ENCODE measurements at regions not wholly inside any gene's neighbourhood (a gene's known extent, or its start where the extent isn't known, plus 50 kb on each side); places are given as distances from the start of the nearest gene placed in this dataset.

- no peak overlapping the region for H3K27ac ChIP-seq (ENCODE audit: low read depth, low read length)
- no peaks in the 10 kb centered on the region for H3K9me3 ChIP-seq (ENCODE audit: control insufficient read depth, insufficient read depth, low read length)
- H3K4me1 ChIP-seq (ENCODE audit: control insufficient read depth, low read length), result no peaks in the 10 kb centered on the region
- no peaks in the 10 kb centered on the region for H3K36me3 ChIP-seq (ENCODE audit: control insufficient read depth, low read length)
- no peaks in the 10 kb centered on the region for H3F3A ChIP-seq (ENCODE audit: control insufficient read depth, insufficient read depth)
- TF ChIP-seq CTCF (IDR thresholded peaks at IDR 0.05; ENCODE audit: low read depth, low read length, poor library complexity, severe bottlenecking) (no peak), EZH2phosphoT487 (IDR thresholded peaks at IDR 0.05; ENCODE audit: borderline replicate concordance, low read length) (no peak)
- H3K79me2 ChIP-seq (ENCODE audit: control insufficient read depth, low read length), result no peaks in the 10 kb centered on the region
- no peaks in the 10 kb centered on the region for H3K27me3 ChIP-seq (ENCODE audit: control insufficient read depth, low read length)
- no peak overlapping the region for H3K4me2 ChIP-seq (ENCODE audit: low read length)
- no peaks in the 10 kb centered on the region for H3K9me2 ChIP-seq (replicated peaks; ENCODE audit: control insufficient read depth, low read length)
- no peaks in the 10 kb centered on the region for H4K20me1 ChIP-seq (ENCODE audit: control insufficient read depth, insufficient read depth, low read depth, low read length)
- H3K4me3 ChIP-seq (ENCODE audit: low read length), result no peak overlapping the region
These were observed 1387.2 kb downstream of the STIM2 start for GRCh38 chr4:28247805-28248204.

- Histone ChIP-seq H3K9me2 (replicated peaks; ENCODE audit: control insufficient read depth, low read length) (no peaks in the 10 kb centered on the region), H3K27ac (ENCODE audit: low read depth, low read length) (no peak overlapping the region), H3K4me3 (ENCODE audit: low read length) (no peak overlapping the region), H3F3A (ENCODE audit: control insufficient read depth, insufficient read depth) (no peaks in the 10 kb centered on the region), H3K4me1 (ENCODE audit: control insufficient read depth, low read length) (no peaks in the 10 kb centered on the region), H3K9me3 (ENCODE audit: control insufficient read depth, insufficient read depth, low read length) (no peaks in the 10 kb centered on the region), H3K4me2 (ENCODE audit: low read length) (no peak overlapping the region), H3K36me3 (ENCODE audit: control insufficient read depth, low read length) (no peaks in the 10 kb centered on the region), H3K79me2 (ENCODE audit: control insufficient read depth, low read length) (no peaks in the 10 kb centered on the region), H4K20me1 (ENCODE audit: control insufficient read depth, insufficient read depth, low read depth, low read length) (no peaks in the 10 kb centered on the region), H3K27me3 (ENCODE audit: control insufficient read depth, low read length) (no peaks in the 10 kb centered on the region)
- TF ChIP-seq EZH2phosphoT487 (IDR thresholded peaks at IDR 0.05; ENCODE audit: borderline replicate concordance, low read length) (no peak), CTCF (IDR thresholded peaks at IDR 0.05; ENCODE audit: low read depth, low read length, poor library complexity, severe bottlenecking) (no peak)
These were observed 1387.6 kb downstream of the STIM2 start for GRCh38 chr4:28248269-28248668.

GRCh38 chr4:28250646-28251045 lies 1390.0 kb downstream of the STIM2 start:
- H3K27ac ChIP-seq (ENCODE audit: low read depth, low read length), result no peak overlapping the region
- no peak for TF ChIP-seq CTCF (IDR thresholded peaks at IDR 0.05; ENCODE audit: low read depth, low read length, poor library complexity, severe bottlenecking)
- no peak for TF ChIP-seq EZH2phosphoT487 (IDR thresholded peaks at IDR 0.05; ENCODE audit: borderline replicate concordance, low read length)
- no peaks in the 10 kb centered on the region for H3K9me3 ChIP-seq (ENCODE audit: control insufficient read depth, insufficient read depth, low read length)
- H3K4me1 ChIP-seq (ENCODE audit: control insufficient read depth, low read length), result no peaks in the 10 kb centered on the region
- no peaks in the 10 kb centered on the region for H3K36me3 ChIP-seq (ENCODE audit: control insufficient read depth, low read length)
- no peak overlapping the region for H3K4me2 ChIP-seq (ENCODE audit: low read length)
- H3K9me2 ChIP-seq (replicated peaks; ENCODE audit: control insufficient read depth, low read length), result no peaks in the 10 kb centered on the region
- H3F3A ChIP-seq (ENCODE audit: control insufficient read depth, insufficient read depth), result no peaks in the 10 kb centered on the region
- no peaks in the 10 kb centered on the region for H3K27me3 ChIP-seq (ENCODE audit: control insufficient read depth, low read length)
- H3K79me2 ChIP-seq (ENCODE audit: control insufficient read depth, low read length), result no peaks in the 10 kb centered on the region
- H3K4me3 ChIP-seq (ENCODE audit: low read length), result no peak overlapping the region
- no peaks in the 10 kb centered on the region for H4K20me1 ChIP-seq (ENCODE audit: control insufficient read depth, insufficient read depth, low read depth, low read length)

GRCh38 chr4:28251831-28252230 lies 1391.2 kb downstream of the STIM2 start:
- Histone ChIP-seq H3K27ac (ENCODE audit: low read depth, low read length) (no peak overlapping the region), H3K9me3 (ENCODE audit: control insufficient read depth, insufficient read depth, low read length) (no peaks in the 10 kb centered on the region), H3K36me3 (ENCODE audit: control insufficient read depth, low read length) (no peaks in the 10 kb centered on the region), H3F3A (ENCODE audit: control insufficient read depth, insufficient read depth) (no peaks in the 10 kb centered on the region), H4K20me1 (ENCODE audit: control insufficient read depth, insufficient read depth, low read depth, low read length) (no peaks in the 10 kb centered on the region), H3K79me2 (ENCODE audit: control insufficient read depth, low read length) (no peaks in the 10 kb centered on the region), H3K4me3 (ENCODE audit: low read length) (no peak overlapping the region), H3K27me3 (ENCODE audit: control insufficient read depth, low read length) (no peaks in the 10 kb centered on the region), H3K9me2 (replicated peaks; ENCODE audit: control insufficient read depth, low read length) (no peaks in the 10 kb centered on the region), H3K4me2 (ENCODE audit: low read length) (no peak overlapping the region), H3K4me1 (ENCODE audit: control insufficient read depth, low read length) (no peaks in the 10 kb centered on the region)
- TF ChIP-seq CTCF (IDR thresholded peaks at IDR 0.05; ENCODE audit: low read depth, low read length, poor library complexity, severe bottlenecking) (no peak), EZH2phosphoT487 (IDR thresholded peaks at IDR 0.05; ENCODE audit: borderline replicate concordance, low read length) (no peak)

Measured in DOHH2 (cell line).